ENCODE measurements at regions not wholly inside any gene's neighbourhood (a gene's known extent, or its start where the extent isn't known, plus 50 kb on each side); places are given as distances from the start of the nearest gene placed in this dataset.

DNA sequence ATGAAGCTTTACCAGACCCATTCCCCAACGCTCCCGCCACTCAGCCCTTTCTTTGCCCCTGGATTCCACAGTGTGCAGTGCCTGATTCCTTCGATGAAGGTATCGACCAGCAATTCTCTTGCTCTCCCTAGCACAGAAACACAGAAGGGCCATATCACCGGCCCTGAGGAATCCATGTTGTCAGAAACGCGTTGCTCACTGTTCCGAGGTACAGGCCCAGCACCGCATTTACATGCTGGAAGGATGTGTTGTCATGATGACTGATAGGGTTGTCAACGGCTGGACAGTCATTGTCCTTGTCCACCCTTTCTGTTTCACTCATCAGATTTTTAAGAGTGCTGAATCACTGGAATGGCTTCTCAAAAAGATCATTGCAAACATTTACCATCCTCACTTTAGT, 57.2 kb upstream of the GPR6 start:
- H3K9ac ChIP-seq (ENCODE audit: low read length), result no peak overlapping the region
- no peak overlapping the region for H3K4me3 ChIP-seq (ENCODE audit: low read length)
- H3K36me3 ChIP-seq (ENCODE audit: control insufficient read depth, insufficient read depth, low read length, severe bottlenecking), result no peaks in the 10 kb centered on the region
- peaks cover 5% of the 10 kb centered on the region for H3K4me1 ChIP-seq (ENCODE audit: control insufficient read depth, insufficient read depth, low read length)
- no peak for DNase-seq (ENCODE audit: low read depth)
- H3K9me3 ChIP-seq (ENCODE audit: control insufficient read depth, low read length), result no peaks in the 10 kb centered on the region
- peaks cover 14% of the 10 kb centered on the region for H3K27me3 ChIP-seq (replicated peaks; ENCODE audit: control insufficient read depth, insufficient read depth, low read length)

DNA sequence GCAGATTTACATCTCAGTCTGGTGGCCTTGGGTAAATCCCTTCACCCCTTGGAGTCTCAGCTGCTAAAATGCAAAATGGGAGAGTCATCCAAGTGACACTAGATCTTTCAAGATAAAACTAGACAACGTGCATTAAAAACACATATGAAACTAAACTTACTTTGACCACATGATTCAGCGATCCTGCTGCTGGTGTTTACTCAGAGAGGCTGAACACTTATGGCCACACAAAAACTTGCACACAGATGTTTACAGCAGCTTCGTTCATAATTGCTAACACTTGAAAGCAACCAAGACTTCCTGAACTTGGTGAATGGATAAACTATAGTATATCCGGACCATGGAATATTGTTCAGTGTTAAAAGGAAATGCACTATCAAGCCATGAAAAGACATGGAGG, 55.3 kb upstream of the GPR6 start:
- Histone ChIP-seq H3K27me3 (replicated peaks; ENCODE audit: control insufficient read depth, insufficient read depth, low read length) (peaks cover 14% of the 10 kb centered on the region), H3K9ac (ENCODE audit: low read length) (no peak overlapping the region), H3K4me3 (ENCODE audit: low read length) (no peak overlapping the region), H3K36me3 (ENCODE audit: control insufficient read depth, insufficient read depth, low read length, severe bottlenecking) (no peaks in the 10 kb centered on the region), H3K9me3 (ENCODE audit: control insufficient read depth, low read length) (no peaks in the 10 kb centered on the region), H3K4me1 (ENCODE audit: control insufficient read depth, insufficient read depth, low read length) (peaks cover 5% of the 10 kb centered on the region)
- peak; percentile 11 for DNase-seq (ENCODE audit: low read depth)

DNA sequence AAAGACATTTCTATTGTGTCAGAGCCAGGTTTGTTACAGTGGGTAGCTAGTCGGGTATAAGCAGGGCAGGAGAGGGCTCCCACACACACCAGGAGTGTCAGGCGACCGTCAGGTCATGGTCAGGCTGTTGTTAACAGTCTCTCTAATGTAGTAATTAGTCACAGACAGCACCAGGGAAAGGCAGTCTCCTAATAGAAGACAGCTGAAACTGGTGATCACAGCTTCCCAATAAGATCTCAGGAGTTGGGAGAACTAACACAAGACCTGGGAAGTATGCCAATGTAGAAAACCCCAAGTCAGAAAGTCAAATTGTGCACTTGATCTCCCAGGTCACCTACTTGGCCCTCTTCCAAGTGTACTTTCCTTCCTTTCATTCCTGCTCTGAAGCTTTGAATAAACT, 53.0 kb upstream of the GPR6 start:
- Histone ChIP-seq H3K9me3 (ENCODE audit: control insufficient read depth, low read length) (no peaks in the 10 kb centered on the region), H3K4me3 (ENCODE audit: low read length) (no peak overlapping the region), H3K27me3 (replicated peaks; ENCODE audit: control insufficient read depth, insufficient read depth, low read length) (peaks cover 14% of the 10 kb centered on the region), H3K4me1 (ENCODE audit: control insufficient read depth, insufficient read depth, low read length) (peaks cover 5% of the 10 kb centered on the region), H3K9ac (ENCODE audit: low read length) (no peak overlapping the region), H3K36me3 (ENCODE audit: control insufficient read depth, insufficient read depth, low read length, severe bottlenecking) (no peaks in the 10 kb centered on the region)
- DNase-seq (ENCODE audit: low read depth), result peak; percentile 2

DNA sequence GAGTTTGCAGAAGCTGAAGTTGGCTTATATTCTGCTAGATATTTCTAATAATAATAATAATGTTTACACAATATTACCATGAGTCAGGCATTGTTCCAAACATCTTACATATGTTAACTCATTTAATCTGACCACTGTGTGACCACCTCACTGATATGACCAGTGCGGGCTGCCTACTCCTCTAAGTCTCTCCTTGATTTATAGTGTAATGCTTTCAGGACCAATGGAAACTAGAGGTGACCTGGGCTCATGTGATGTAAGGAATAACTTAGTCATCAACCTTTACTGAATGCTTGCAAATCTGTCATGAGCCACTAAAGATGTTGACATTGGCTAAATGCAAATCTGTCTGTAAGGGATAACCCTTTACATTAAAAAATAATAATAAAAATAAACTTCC, 51.1 kb upstream of the GPR6 start:
- no peak overlapping the region for H3K9ac ChIP-seq (ENCODE audit: low read length)
- peaks cover 9% of the 10 kb centered on the region for H3K27me3 ChIP-seq (replicated peaks; ENCODE audit: control insufficient read depth, insufficient read depth, low read length)
- no peak for DNase-seq (ENCODE audit: low read depth)
- H3K4me1 ChIP-seq (ENCODE audit: control insufficient read depth, insufficient read depth, low read length), result peaks cover 5% of the 10 kb centered on the region
- H3K4me3 ChIP-seq (ENCODE audit: low read length), result no peak overlapping the region
- H3K9me3 ChIP-seq (ENCODE audit: control insufficient read depth, low read length), result no peaks in the 10 kb centered on the region
- H3K36me3 ChIP-seq (ENCODE audit: control insufficient read depth, insufficient read depth, low read length, severe bottlenecking), result no peaks in the 10 kb centered on the region

Data from adipocyte (in vitro differentiated cells).